ENCODE measurements at regions not wholly inside any gene's neighbourhood (a gene's known extent, or its start where the extent isn't known, plus 50 kb on each side); places are given as distances from the start of the nearest gene placed in this dataset.

- H3K4me2 ChIP-seq (ENCODE audit: low read depth, low read length) = no peak overlapping the region
- H4K20me1 ChIP-seq (ENCODE audit: insufficient read depth, low read length) = no peaks in the 10 kb centered on the region
- H3K9me2 ChIP-seq (replicated peaks; ENCODE audit: insufficient read depth, low read length) = no peaks in the 10 kb centered on the region
- H3K4me3 ChIP-seq (ENCODE audit: low read length) = no peak overlapping the region
- DNase-seq = no peak
- no peak overlapping the region for H2AFZ ChIP-seq (ENCODE audit: low read length)
- TF ChIP-seq CTCF (IDR thresholded peaks at IDR 0.05; ENCODE audit: low read length) = no peak
- TF ChIP-seq EZH2 (optimal IDR thresholded peaks at IDR 0.05; ENCODE audit: low read depth, low read length) = no peak
- no peak for TF ChIP-seq EZH2phosphoT487 (IDR thresholded peaks at IDR 0.05; ENCODE audit: low read length)
- no peaks in the 10 kb centered on the region for H3K27me3 ChIP-seq (replicated peaks; ENCODE audit: insufficient read depth, low read length)
- no peaks in the 10 kb centered on the region for H3K79me2 ChIP-seq (ENCODE audit: low read length)
- no peaks in the 10 kb centered on the region for H3K36me3 ChIP-seq (replicated peaks; ENCODE audit: insufficient read depth, low read length)
- H3K9me3 ChIP-seq (replicated peaks; ENCODE audit: insufficient read depth, low read length) = no peaks in the 10 kb centered on the region
- H3F3A ChIP-seq (ENCODE audit: insufficient read depth, low read length) = no peaks in the 10 kb centered on the region
- H3K9ac ChIP-seq (ENCODE audit: low read length) = no peak overlapping the region
- no peak overlapping the region for H3K27ac ChIP-seq (ENCODE audit: low read length)
- no peaks in the 10 kb centered on the region for H3K4me1 ChIP-seq (ENCODE audit: low read length)
Observed at GRCh38 chr10:35887685-35888084, 245.6 kb upstream of the FZD8 start.

- Histone ChIP-seq H3K4me1 (ENCODE audit: low read length) (no peaks in the 10 kb centered on the region), H3K79me2 (ENCODE audit: low read length) (no peaks in the 10 kb centered on the region), H3K27ac (ENCODE audit: low read length) (no peak overlapping the region), H2AFZ (ENCODE audit: low read length) (no peak overlapping the region), H3K27me3 (replicated peaks; ENCODE audit: insufficient read depth, low read length) (no peaks in the 10 kb centered on the region), H4K20me1 (ENCODE audit: insufficient read depth, low read length) (no peaks in the 10 kb centered on the region), H3F3A (ENCODE audit: insufficient read depth, low read length) (no peaks in the 10 kb centered on the region), H3K4me3 (ENCODE audit: low read length) (no peak overlapping the region), H3K9me2 (replicated peaks; ENCODE audit: insufficient read depth, low read length) (no peaks in the 10 kb centered on the region), H3K9me3 (replicated peaks; ENCODE audit: insufficient read depth, low read length) (0 out of 2 replicates have a peak, but pooled peaks cover 3% of the 10 kb centered on the region), H3K36me3 (replicated peaks; ENCODE audit: insufficient read depth, low read length) (no peaks in the 10 kb centered on the region), H3K9ac (ENCODE audit: low read length) (no peak overlapping the region), H3K4me2 (ENCODE audit: low read depth, low read length) (no peak overlapping the region)
- TF ChIP-seq CTCF (IDR thresholded peaks at IDR 0.05; ENCODE audit: low read length) (no peak), EZH2 (optimal IDR thresholded peaks at IDR 0.05; ENCODE audit: low read depth, low read length) (no peak), EZH2phosphoT487 (IDR thresholded peaks at IDR 0.05; ENCODE audit: low read length) (no peak)
- DNase-seq = no peak
Observed at GRCh38 chr10:35885076-35885475, 243.0 kb upstream of the FZD8 start.

GRCh38 chr10:35884657-35885071 lies 242.6 kb upstream of the FZD8 start:
- TF ChIP-seq EZH2 (optimal IDR thresholded peaks at IDR 0.05; ENCODE audit: low read depth, low read length) = no peak
- no peak for DNase-seq
- Histone ChIP-seq H4K20me1 (ENCODE audit: insufficient read depth, low read length) (no peaks in the 10 kb centered on the region), H3K9ac (ENCODE audit: low read length) (no peak overlapping the region), H2AFZ (ENCODE audit: low read length) (no peak overlapping the region), H3K27me3 (replicated peaks; ENCODE audit: insufficient read depth, low read length) (no peaks in the 10 kb centered on the region), H3K79me2 (ENCODE audit: low read length) (no peaks in the 10 kb centered on the region), H3K4me1 (ENCODE audit: low read length) (no peaks in the 10 kb centered on the region), H3K4me3 (ENCODE audit: low read length) (no peak overlapping the region), H3K27ac (ENCODE audit: low read length) (no peak overlapping the region), H3K36me3 (replicated peaks; ENCODE audit: insufficient read depth, low read length) (no peaks in the 10 kb centered on the region), H3K9me2 (replicated peaks; ENCODE audit: insufficient read depth, low read length) (no peaks in the 10 kb centered on the region), H3K9me3 (replicated peaks; ENCODE audit: insufficient read depth, low read length) (0 out of 2 replicates have a peak, but pooled peaks cover 3% of the 10 kb centered on the region), H3F3A (ENCODE audit: insufficient read depth, low read length) (no peaks in the 10 kb centered on the region), H3K4me2 (ENCODE audit: low read depth, low read length) (no peak overlapping the region)

- no peaks in the 10 kb centered on the region for H4K20me1 ChIP-seq (ENCODE audit: insufficient read depth, low read length)
- no peaks in the 10 kb centered on the region for H3K79me2 ChIP-seq (ENCODE audit: low read length)
- H3F3A ChIP-seq (ENCODE audit: insufficient read depth, low read length) = no peaks in the 10 kb centered on the region
- no peaks in the 10 kb centered on the region for H3K27me3 ChIP-seq (replicated peaks; ENCODE audit: insufficient read depth, low read length)
- peaks cover 3% of the 10 kb centered on the region; the same call in 1 of the 2 replicates for H3K9me3 ChIP-seq (replicated peaks; ENCODE audit: insufficient read depth, low read length)
- no peak overlapping the region for H3K27ac ChIP-seq (ENCODE audit: low read length)
- TF ChIP-seq EZH2 (optimal IDR thresholded peaks at IDR 0.05; ENCODE audit: low read depth, low read length) (no peak), CTCF (IDR thresholded peaks at IDR 0.05; ENCODE audit: low read length) (no peak), EZH2phosphoT487 (IDR thresholded peaks at IDR 0.05; ENCODE audit: low read length) (no peak)
- no peaks in the 10 kb centered on the region for H3K36me3 ChIP-seq (replicated peaks; ENCODE audit: insufficient read depth, low read length)
- H2AFZ ChIP-seq (ENCODE audit: low read length) = no peak overlapping the region
- H3K4me2 ChIP-seq (ENCODE audit: low read depth, low read length) = no peak overlapping the region
- DNase-seq = no peak
- no peak overlapping the region for H3K9ac ChIP-seq (ENCODE audit: low read length)
- no peaks in the 10 kb centered on the region for H3K4me1 ChIP-seq (ENCODE audit: low read length)
- no peaks in the 10 kb centered on the region for H3K9me2 ChIP-seq (replicated peaks; ENCODE audit: insufficient read depth, low read length)
- no peak overlapping the region for H3K4me3 ChIP-seq (ENCODE audit: low read length)
Observed at GRCh38 chr10:35882422-35883150, 240.5 kb upstream of the FZD8 start.

Measured in MM.1S (cell line).